NCI-H1417 (cell line): ENCODE measurements at regions not wholly inside any gene's neighbourhood (a gene's known extent, or its start where the extent isn't known, plus 50 kb on each side); places are given as distances from the start of the nearest gene placed in this dataset.

Experiments
- DNase-seq, 3 experiments: peaks; one replicate each; lab custom pipeline; 2025; lab: John Stamatoyannopoulos, UW

DNA sequence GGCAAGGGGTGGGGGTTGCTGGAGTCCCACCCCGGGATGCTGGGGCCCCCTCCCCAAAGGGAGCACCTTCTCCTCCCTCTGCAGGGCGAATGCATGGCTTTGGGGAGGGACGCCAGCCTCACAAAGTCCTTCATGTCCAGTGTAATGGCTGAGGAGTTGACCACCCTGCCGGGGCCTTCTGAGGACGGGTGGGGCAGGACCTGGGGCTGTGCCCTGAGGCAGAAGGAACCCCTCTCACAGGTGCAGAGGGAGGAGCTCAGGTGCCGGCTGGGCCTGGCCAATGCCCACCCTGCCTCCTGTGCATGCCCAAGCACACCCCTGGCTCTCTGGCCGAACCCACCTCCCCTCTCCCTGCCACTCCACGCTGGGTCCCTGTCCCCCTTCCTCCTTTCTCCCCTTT is 64.3 kb upstream of the RNU6ATAC start:
- no peak for DNase-seq

DNA sequence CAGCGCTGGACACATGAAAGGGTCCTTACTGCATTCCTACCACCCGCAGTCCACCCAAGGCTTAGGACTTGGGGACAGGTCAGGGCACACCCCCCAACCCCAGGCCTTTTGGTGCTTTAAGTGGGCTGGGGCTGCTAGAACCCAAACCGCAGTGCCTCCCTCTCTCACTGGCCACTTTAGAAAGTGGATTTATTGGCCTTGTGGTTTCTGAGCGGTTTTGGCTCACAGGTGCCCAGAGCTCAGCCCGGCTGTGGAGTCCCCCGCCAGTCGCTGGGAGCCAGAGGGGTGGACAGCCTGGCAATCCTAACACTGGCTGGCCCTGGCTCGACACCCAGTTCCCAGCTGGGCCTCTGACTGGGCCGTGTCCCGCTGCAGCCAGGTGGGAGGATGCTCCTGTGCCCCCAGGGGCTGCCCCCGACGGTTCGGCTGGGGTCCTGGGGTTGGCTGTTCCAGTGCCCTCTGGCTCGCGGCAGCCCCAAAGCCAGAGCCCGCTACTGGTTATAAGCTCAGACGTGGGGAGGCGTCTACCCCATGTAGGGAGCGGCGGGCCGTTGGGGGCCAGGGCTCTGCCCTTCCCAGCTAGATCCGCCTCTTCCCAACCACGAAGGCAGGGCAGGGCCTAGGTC is 65.2 kb upstream of the RNU6ATAC start:
- DNase-seq: no peak

- peak in 2 of 3 experiments; percentile 44 to 53 for DNase-seq
Measured at GRCh38 chr9:134230092-134230941, 66.0 kb upstream of the RNU6ATAC start.

- DNase-seq: peak in 2 of 3 experiments; percentile 44 to 53
Measured at GRCh38 chr9:134230942-134231325, 66.6 kb upstream of the RNU6ATAC start.

DNA sequence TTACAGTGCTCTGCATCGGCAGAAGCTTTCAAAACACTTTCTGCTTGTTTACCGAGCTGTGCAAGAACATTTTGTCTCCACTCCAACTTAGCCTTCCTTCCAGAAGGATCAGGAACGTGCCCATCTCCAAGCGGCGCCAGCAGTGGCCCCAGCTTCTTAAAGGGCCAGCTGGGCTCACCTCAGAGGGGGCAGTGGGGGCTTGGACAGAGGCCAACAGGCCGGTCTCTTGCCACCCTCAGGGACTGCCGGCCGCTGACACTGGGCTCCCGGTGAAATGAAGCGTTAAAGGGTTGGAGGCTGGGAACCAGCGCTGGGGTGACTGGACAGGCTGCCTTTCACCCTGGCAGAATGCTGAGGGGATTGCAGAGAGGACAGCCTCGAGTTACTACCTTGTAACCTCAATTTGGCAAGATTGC is 67.0 kb upstream of the RNU6ATAC start:
- peak in 1 of 3 experiments; percentile 42 for DNase-seq

- no peak for DNase-seq
Measured at GRCh38 chr9:134231767-134232166, 67.4 kb upstream of the RNU6ATAC start.

DNA sequence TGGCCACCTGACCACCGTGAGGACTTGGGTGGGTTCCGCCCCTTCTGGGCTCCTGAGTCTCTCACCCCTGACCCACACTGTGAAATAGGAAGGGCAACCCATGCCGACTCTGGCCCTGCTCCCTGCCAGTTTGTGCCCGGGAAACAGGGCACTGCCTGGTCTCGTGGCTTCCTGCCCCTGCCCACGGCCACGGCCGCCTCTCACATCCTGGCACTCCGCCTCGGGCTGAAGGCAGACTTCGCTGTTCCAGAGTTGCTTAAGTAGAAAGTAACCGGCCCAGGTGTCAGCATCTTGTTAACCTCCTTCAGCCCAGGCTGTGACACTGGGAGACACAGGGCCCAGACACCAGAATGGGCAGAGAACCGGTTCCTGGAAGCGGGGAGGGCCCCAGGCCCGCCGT is 68.7 kb upstream of the RNU6ATAC start:
- no peak for DNase-seq

- DNase-seq: no peak
Measured at GRCh38 chr9:134234001-134234660, 69.8 kb upstream of the RNU6ATAC start.

DNA sequence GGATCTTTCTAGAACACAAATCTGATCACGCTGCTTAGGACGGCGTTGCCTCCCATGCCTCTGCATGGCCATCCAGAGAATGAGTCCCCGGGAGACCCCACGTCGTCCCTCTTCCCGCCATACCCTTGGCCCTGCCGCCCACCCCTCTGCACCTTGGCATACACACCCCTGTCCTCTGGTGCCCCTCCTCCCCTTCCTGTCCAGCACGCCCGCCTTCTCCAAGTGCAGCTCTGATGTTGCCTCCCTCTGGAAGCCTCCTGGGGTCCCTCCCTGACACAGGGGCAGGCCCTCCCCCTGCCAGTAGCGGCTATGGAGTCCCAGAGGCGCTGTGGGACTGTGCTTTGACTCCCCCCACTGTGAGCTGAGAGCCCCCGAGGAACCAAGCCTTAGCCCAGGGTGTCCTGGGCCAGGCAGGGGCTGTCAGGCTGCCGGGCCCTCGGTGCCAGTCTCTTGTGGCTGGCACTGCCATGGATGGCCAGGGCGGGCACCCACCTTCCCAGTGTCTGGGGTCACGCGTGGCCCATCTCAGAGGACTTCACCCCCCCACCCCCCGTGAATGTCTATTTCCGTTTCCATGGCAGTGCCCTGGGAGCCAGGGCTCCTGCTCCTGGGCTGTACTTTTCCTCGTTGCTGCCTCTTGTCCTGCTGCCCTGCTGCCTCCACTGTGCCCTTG is 70.5 kb upstream of the RNU6ATAC start:
- DNase-seq: no peak

GRCh38 chr9:134235366-134235765 is 71.0 kb upstream of the RNU6ATAC start:
- DNase-seq: no peak

DNA sequence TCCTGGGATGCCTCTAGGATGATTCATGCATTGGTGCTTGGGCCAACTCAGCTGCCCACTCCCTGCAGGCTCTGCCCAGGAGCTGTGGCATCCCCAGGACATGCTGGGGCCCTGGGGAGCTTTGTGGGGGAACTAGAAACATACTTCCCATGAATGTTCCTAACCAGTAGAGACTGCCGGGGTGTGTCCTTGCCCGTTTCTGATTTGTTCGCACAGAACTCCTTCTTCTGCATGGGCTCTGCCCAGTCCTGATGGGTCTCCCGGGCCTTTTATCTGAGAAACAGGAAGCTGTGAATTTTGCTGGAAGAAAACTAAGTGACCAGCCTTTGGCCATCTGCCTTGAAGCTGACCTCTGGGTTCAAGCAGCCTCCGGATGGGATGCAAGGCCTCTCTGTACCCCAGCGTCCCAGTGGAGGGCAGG is 71.6 kb upstream of the RNU6ATAC start:
- no peak for DNase-seq

DNA sequence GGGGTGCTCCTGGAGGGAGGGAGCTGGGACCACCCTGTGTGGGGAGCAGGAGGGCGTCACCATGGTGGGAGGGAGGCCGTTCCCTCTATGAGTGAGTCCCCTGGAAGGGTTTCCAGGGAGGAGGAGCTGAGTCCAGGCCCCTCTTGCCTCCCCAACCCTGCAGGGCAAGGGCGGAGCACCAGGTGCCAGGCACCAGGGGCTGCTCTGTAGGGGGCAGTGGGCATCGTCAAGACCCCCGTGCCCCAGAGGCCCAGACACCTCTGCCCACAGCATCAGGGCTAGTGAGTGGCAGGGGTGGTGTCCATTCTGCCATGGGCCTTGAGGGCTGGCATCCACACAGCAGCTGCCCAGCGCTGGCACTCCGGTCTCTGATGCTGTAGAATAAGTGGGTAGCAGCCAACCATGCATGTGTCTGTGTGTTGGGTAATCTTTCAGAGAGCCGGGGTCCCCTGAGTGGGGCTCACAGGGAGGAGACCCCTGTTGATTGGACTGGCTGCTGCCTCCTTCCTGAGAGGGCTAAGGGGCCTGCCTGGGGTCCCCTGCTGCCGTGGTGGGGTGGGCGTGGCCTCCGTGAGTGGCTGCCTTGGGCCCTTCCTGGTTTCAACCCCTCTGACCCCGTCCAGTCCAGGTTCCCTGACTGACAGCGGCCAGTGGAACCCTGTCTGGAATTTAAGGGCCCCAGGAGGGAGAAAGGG is 72.7 kb upstream of the RNU6ATAC start:
- no peak for DNase-seq

- no peak for DNase-seq
Measured at GRCh38 chr9:134237630-134238265, 73.4 kb upstream of the RNU6ATAC start.

DNA sequence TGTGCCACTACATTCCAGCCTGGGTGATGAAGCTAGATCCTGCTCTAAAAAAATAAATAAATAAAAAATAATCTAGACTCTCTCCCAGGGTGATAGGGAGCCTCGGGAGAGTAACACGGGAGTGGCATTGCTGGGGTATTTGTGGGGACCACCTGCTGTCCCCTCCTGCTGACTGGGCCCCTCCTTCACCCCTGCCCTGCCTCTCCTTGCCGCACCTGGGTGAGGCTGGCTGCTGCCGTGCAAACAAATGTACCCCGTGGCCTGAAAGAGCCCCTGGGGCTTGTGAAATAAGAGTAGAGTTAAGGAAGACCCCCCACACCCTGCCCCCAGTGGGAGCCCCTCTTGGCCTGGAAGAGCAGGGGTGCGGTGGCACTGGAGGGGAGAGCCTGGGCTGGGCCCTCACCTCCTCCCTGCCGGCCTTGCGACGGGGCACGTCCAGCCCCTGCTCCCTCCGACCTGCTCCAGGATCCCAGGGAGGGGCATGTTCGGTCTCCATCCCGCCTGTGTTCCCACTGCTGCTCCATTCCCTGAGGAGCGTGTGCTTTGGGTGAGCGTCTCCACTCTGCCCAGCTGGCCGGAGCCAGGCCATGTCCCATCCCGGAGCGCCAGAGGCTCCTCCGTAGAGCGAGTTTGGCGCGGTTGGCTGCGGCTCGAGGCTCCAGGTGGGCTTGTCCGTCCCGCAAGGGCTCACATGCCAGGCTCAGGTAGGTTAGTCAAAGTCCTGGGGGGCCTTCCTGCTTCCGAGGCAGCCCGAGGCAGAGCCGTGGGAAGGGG is 75.0 kb upstream of the RNU6ATAC start:
- no peak for DNase-seq

DNA sequence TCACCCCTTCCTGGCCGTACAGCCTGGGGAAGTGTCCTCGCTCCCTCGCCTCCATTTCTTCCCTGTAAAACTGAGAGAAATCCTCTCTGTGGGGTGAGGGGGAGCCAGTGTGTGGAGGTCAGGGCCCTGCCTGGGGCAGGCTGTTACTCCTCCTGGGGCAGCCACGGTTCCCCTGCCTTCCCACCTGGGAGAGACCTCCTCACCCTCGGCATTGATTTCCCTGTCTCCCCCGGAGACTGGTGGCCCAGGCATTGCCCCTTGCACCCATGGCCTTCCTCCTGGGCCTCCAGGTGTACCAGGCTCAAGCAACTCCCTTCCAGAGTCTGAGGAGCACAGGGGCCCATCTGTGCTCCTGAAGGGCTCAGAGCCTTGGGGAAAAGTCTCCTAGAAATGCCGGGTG is 75.6 kb upstream of the RNU6ATAC start:
- no peak for DNase-seq

DNA sequence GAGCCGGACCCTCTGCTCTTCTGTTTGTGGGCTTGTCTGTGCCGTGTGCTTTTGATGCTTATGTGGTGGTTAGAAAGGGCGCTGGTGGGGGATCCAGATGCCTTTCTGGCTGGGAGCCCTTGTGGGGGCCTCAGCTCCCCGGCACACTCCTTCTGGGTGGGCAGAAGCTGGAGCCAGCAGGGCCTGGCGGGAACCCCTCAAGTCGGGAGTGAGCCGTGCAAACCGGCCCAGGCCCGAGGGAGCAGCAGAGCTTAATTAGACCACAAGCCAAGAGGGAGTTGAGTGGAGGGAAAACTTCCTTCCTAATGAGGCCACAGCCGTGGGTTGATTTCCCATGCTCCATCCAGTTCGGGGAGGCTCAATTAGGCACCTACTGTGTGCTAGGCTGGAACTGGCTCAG is 76.0 kb upstream of the RNU6ATAC start:
- DNase-seq: no peak

DNA sequence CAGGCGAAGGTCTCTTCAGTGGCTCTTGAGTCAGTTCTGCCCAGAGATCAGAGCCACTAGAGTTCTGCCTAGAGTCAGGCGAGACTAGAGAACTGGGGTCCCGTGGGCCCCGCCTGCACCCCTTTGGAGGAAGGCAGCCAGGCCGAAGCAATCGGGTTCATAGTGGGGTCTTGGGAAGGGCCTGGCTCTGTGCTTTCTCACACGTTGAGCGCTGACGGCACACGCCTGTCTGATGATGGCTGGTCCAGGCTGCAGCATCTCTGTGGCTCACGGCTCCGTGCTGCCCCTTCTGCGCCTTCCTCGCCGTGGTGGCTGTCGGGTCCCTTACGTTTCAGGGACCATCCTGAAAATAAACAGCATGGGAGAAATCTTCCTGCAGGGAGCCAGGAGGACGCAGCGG is 78.3 kb upstream of the RNU6ATAC start:
- no peak for DNase-seq

DNA sequence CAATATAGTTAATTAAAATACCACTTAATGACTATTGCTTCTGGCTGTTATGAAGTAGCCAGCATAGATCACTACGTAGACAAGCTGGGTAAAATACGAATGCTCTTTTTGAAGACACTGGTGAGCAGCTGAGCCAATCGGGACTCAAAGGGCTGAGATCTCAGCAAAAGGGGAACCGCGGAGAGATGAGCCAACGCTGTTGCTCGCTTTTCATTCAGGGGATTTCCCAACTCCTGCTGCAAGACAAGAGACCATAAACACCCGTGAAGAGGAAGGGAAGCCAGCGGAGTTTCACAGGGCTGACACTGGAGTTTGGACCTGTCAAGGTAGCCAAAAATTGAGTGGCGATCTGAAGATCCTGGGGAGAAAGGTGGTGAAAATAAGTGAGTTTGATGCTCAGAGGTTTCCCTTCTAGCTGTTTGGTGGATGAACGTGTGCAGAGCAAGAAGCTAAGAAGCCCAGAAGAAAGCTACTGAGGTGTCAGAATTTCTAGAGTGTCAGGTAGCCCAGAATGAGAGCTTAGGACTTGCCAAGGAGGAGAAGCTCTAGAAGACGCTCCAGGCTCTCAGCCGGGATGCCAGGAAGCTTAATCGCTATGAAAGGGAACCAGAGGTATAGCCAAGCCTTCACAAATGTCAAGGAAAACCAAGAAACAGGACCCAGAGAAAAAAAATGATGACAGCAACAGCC is 79.6 kb upstream of the RNU6ATAC start:
- no peak for DNase-seq

- DNase-seq: no peak
Measured at GRCh38 chr9:134245179-134245578, 80.8 kb upstream of the RNU6ATAC start.
